ENCODE measurements at regions not wholly inside any gene's neighbourhood (a gene's known extent, or its start where the extent isn't known, plus 50 kb on each side); places are given as distances from the start of the nearest gene placed in this dataset.

DNA sequence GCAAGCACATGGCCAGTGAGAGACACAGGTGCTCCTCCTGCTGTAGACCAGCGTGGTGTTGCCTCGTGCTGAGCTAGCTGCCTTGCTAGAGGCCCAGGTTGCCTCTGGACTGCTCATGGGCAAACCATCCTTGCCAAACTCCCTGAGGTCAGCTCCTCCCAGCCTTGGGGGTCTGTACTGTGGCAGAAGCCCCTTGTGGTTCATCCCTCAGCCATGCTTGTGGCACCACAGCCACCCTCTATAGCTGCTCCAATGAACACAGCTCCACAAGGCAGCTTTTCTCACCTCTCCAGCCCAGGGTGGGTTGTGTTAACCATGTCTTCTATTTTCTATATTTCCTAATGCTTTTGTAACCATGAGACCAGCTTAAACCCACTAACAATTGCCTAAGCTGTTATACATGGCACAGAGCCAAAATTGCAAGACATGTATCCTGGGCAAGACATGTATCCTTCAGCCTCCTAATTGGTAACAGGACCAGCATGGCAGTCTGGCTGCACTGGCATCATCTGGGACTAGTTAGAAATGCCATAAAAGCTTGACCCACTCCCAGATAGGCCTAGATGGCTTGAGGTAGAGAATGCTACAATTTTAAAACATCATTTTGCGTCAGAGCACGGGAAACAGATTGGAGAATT, 183.1 kb upstream of the S1PR3 start:
- 73% methylated on average over 4 of the region's 4 CpGs for WGBS (ENCODE audit: low lambda C conversion rate)
- peak; percentile 69 for DNase-seq
- no peaks in the 10 kb centered on the region for H3K9me3 ChIP-seq
- H3K79me2 ChIP-seq (ENCODE audit: insufficient read depth), result no peaks in the 10 kb centered on the region
- TF ChIP-seq SIN3A (IDR thresholded peaks at IDR 0.05; ENCODE audit: borderline replicate concordance, low read depth, low read length), result no peak
- no peak for TF ChIP-seq MXI1 (IDR thresholded peaks at IDR 0.05; ENCODE audit: low read depth, low read length)
- no peak for TF ChIP-seq GATA2 (CRISPR knock-in tag; IDR thresholded peaks at IDR 0.05)
- peak; percentile 59 for TF ChIP-seq CHD2 (IDR thresholded peaks at IDR 0.05; ENCODE audit: low read length, partially characterized antibody)
- TF ChIP-seq TEAD4 (IDR thresholded peaks at IDR 0.05; ENCODE audit: borderline replicate concordance, insufficient read depth), result no peak
- peak; percentile 73 for TF ChIP-seq NFIC (IDR thresholded peaks at IDR 0.05; ENCODE audit: borderline replicate concordance)
- peak; percentile 38; the same call in 1 of the 2 replicates for TF ChIP-seq POLR2AphosphoS5 (IDR thresholded peaks at IDR 0.05; ENCODE audit: low read depth, low read length)
- TF ChIP-seq TCF12 (IDR thresholded peaks at IDR 0.05), result peak; percentile 86
- TF ChIP-seq RXRA (IDR thresholded peaks at IDR 0.05; ENCODE audit: borderline replicate concordance, low read depth), result no peak
- TF ChIP-seq RCOR1 (IDR thresholded peaks at IDR 0.05; ENCODE audit: low read length), result peak; percentile 96
- no peak overlapping the region for H3K4me2 ChIP-seq
- peaks cover 8 to 27% of the 10 kb centered on the region in 2 experiments; a peak in 3 of 4 replicates for H3K4me1 ChIP-seq (ENCODE audit: control insufficient read depth in 1 of 2, insufficient read depth in 2 of 2, low read depth in 1 of 2, low read length in 1 of 2)
- CTCF ChIA-PET, result interaction anchor here (1.4 kb wide), 1 partner anchor 68 kb away, joined by 3 read pairs; no protein-coding TSS in a partner anchor
- peak overlapping the region in 1 of 2 experiments; percentile 72; a peak in 2 of 4 replicates for H3K27ac ChIP-seq (ENCODE audit: low read depth in 2 of 2, low read length in 1 of 2)
- H4K20me1 ChIP-seq (ENCODE audit: insufficient read depth), result no peaks in the 10 kb centered on the region
- POLR2A ChIA-PET, result interaction anchor here (0.7 kb wide), 1 partner anchor 53 kb away, joined by 3 read pairs; no protein-coding TSS in a partner anchor
- peaks cover 7% of the 10 kb centered on the region for H3F3A ChIP-seq (replicated peaks; ENCODE audit: insufficient read depth)
- no peak overlapping the region for H2AFZ ChIP-seq (ENCODE audit: low read depth)
- no peak overlapping the region for H3K4me3 ChIP-seq (ENCODE audit: low read depth in 2 of 2, low read length in 1 of 2)
- no peaks in the 10 kb centered on the region for H3K9me2 ChIP-seq
- no peaks in the 10 kb centered on the region for H3K36me3 ChIP-seq (replicated peaks in 1 of 2; ENCODE audit: control insufficient read depth in 1 of 2, insufficient read depth in 2 of 2, low read length in 1 of 2)
- no peaks in the 10 kb centered on the region for H3K27me3 ChIP-seq (ENCODE audit: insufficient read depth)
- no peak overlapping the region for H3K9ac ChIP-seq

DNA sequence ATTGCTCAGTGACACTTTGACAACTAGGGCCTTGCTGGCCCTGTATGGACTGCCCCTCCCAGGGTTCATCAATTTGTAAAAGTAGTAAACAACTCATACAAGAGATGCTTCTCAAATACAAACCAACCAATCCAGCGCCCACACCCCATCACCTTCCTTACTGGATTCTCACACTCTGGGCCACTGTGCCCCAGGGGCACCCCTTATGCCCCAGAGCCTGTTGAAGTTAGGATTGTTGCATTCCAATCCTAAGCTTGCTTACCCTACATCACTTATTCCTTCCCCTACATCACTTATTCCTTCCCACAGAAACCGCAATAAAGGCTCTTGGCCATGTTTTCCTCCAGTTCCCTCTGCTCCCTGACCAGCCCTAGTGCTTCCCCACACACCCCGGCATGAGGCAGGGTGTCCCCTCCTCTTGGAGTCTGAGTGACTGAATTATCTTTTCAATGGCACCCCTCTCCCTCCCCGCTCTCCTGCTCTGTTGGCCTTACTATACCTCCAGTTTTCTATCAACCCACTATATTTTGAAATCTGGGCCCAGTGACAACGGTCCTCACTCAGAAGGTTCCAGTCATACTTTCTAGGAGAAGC, 182.4 kb upstream of the S1PR3 start:
- TF ChIP-seq PBX3 (IDR thresholded peaks at IDR 0.05), result no peak
- ChIA-PET POLR2A (no interaction called here), CTCF (no interaction called here)
- Histone ChIP-seq H3K4me3 (ENCODE audit: low read depth in 2 of 2, low read length in 1 of 2) (no peak overlapping the region), H3K79me2 (ENCODE audit: insufficient read depth) (no peaks in the 10 kb centered on the region), H3K36me3 (replicated peaks in 1 of 2; ENCODE audit: control insufficient read depth in 1 of 2, insufficient read depth in 2 of 2, low read length in 1 of 2) (no peaks in the 10 kb centered on the region), H3K27ac (ENCODE audit: low read depth in 2 of 2, low read length in 1 of 2) (peak overlapping the region in 1 of 2 experiments; percentile 72; a peak in 2 of 4 replicates), H3K9ac (no peak overlapping the region), H3K4me2 (no peak overlapping the region), H4K20me1 (ENCODE audit: insufficient read depth) (no peaks in the 10 kb centered on the region), H2AFZ (ENCODE audit: low read depth) (no peak overlapping the region), H3K9me3 (no peaks in the 10 kb centered on the region), H3K27me3 (ENCODE audit: insufficient read depth) (no peaks in the 10 kb centered on the region), H3F3A (replicated peaks; ENCODE audit: insufficient read depth) (peaks cover 7% of the 10 kb centered on the region), H3K9me2 (no peaks in the 10 kb centered on the region), H3K4me1 (ENCODE audit: control insufficient read depth in 1 of 2, insufficient read depth in 2 of 2, low read depth in 1 of 2, low read length in 1 of 2) (peaks cover 12 to 23% of the 10 kb centered on the region in 2 experiments; a peak in 3 of 4 replicates)
- no peak for DNase-seq
- 90% methylated on average over 4 of the region's 5 CpGs for WGBS (ENCODE audit: low lambda C conversion rate)
